ENCODE measurements at regions not wholly inside any gene's neighbourhood (a gene's known extent, or its start where the extent isn't known, plus 50 kb on each side); places are given as distances from the start of the nearest gene placed in this dataset.
"Not testable (repeated sequence)": the region's sequence is repeated elsewhere in the genome, so short reads cannot be mapped to it uniquely, and the experiment has no call there.

- POLR2A ChIA-PET (ENCODE audit: low non-redundant PET), result no interaction called here
Measured at GRCh38 chr7:119256446-119257131, 1016.4 kb upstream of the KCND2 start.

GRCh38 chr7:119266790-119267189, 1006.2 kb upstream of the KCND2 start:
- POLR2A ChIA-PET (ENCODE audit: low non-redundant PET); DNase-seq (ENCODE audit: low spot score); CTCF ChIA-PET: not testable (repeated sequence)

More at GRCh38 chr7:119256446-119257131, 1016.4 kb upstream of the KCND2 start:
- no peak for TF ChIP-seq CTCF (conservative IDR thresholded peaks at IDR 0.05; ENCODE audit: low read depth)
- CTCF ChIA-PET, result no interaction called here
- no peak for DNase-seq (ENCODE audit: low spot score)
- H3K27ac ChIP-seq, result no peak overlapping the region

GRCh38 chr7:119270045-119270464, 1002.9 kb upstream of the KCND2 start:
- POLR2A ChIA-PET (ENCODE audit: low non-redundant PET), result no interaction called here
- peak; percentile 19 for DNase-seq (ENCODE audit: low spot score)
- TF ChIP-seq CTCF (conservative IDR thresholded peaks at IDR 0.05; ENCODE audit: low read depth), result peak; percentile 97
- CTCF ChIA-PET, result interaction anchor here (0.6 kb wide), 1 partner anchor 12 kb away, joined by 3 read pairs; no protein-coding TSS in a partner anchor
- H3K27ac ChIP-seq, result no peak overlapping the region

More at GRCh38 chr7:119266790-119267189, 1006.2 kb upstream of the KCND2 start:
- not testable (repeated sequence) for H3K27ac ChIP-seq

- H3K27ac ChIP-seq, result no peak overlapping the region
- POLR2A ChIA-PET (ENCODE audit: low non-redundant PET), result no interaction called here
- no peak for DNase-seq (ENCODE audit: low spot score)
- TF ChIP-seq CTCF (conservative IDR thresholded peaks at IDR 0.05; ENCODE audit: low read depth), result no peak
- CTCF ChIA-PET, result interaction anchor here (0.6 kb wide), 1 partner anchor 12 kb away, joined by 3 read pairs; no protein-coding TSS in a partner anchor
Measured at GRCh38 chr7:119270644-119271043, 1002.3 kb upstream of the KCND2 start.

GRCh38 chr7:119271147-119271779, 1001.7 kb upstream of the KCND2 start:
- no peak for DNase-seq (ENCODE audit: low spot score)
- TF ChIP-seq CTCF (conservative IDR thresholded peaks at IDR 0.05; ENCODE audit: low read depth), result no peak
- ChIA-PET CTCF (no interaction called here), POLR2A (ENCODE audit: low non-redundant PET) (no interaction called here)
- no peak overlapping the region for H3K27ac ChIP-seq

GRCh38 chr7:119281181-119281846, 991.7 kb upstream of the KCND2 start:
- TF ChIP-seq CTCF (conservative IDR thresholded peaks at IDR 0.05; ENCODE audit: low read depth), result no peak
- ChIA-PET POLR2A (ENCODE audit: low non-redundant PET) (no interaction called here), CTCF (no interaction called here)
- no peak for DNase-seq (ENCODE audit: low spot score)
- H3K27ac ChIP-seq, result no peak overlapping the region

GRCh38 chr7:119283353-119283752, 989.6 kb upstream of the KCND2 start:
- CTCF ChIA-PET, result no interaction called here
- no peak for TF ChIP-seq CTCF (conservative IDR thresholded peaks at IDR 0.05; ENCODE audit: low read depth)
- DNase-seq (ENCODE audit: low spot score), result no peak

More at GRCh38 chr7:119283353-119283752, 989.6 kb upstream of the KCND2 start:
- POLR2A ChIA-PET (ENCODE audit: low non-redundant PET), result no interaction called here
- no peak overlapping the region for H3K27ac ChIP-seq

Measured in RWPE1 (cell line).